K562 (cell line): ENCODE measurements at regions not wholly inside any gene's neighbourhood (a gene's known extent, or its start where the extent isn't known, plus 50 kb on each side); places are given as distances from the start of the nearest gene placed in this dataset.

Experiments
- ATAC-seq: fragments of 200-7000 bp; cut with Tn5 transposase; 3 replicates; pipeline ENCODE4 v1.9.1; 2020; ENCODE audit warnings: moderate library complexity
- BruUV-seq: library from RNA; stranded (reverse); fragments of 400-500 nt; replicated peaks from 2 replicates; lab custom pipeline; 2021; lab: Mats Ljungman, UMichigan
- CTCF ChIA-PET: fragments of 300-600 bp; formaldehyde crosslinking; extraction: SDS; loops from one replicate; lab custom pipeline; 2021; ENCODE audit warnings: low intra/inter-chr PET ratio; lab: Yijun Ruan, JAX
- POLR2A ChIA-PET: fragments of 300-600, 350-650 bp; sonication (Branson Sonifier 250); formaldehyde crosslinking; extraction: SDS; loops from one replicate; lab custom pipeline; 2021; ENCODE audit warnings: antibody characterized with exemption, inconsistent platforms; lab: Yijun Ruan, JAX
- DNase-seq, 4 experiments: peaks; one replicate each; pipeline versions ENCODE4 v3.0.0 to v3.0.0-alpha.2; 2011 to 2018; ENCODE audit warnings: low spot score in 3 of 4, mixed read lengths in 3 of 4; ENCODE audit errors: extremely low read depth in 1 of 4
- FAIRE-seq: peaks from 2 replicates; lab custom pipeline; 2011; peaks lifted over from hg19 to GRCh38; lab: Jason Lieb, UNC
- H2AFZ ChIP-seq: 2 replicates; pipeline ENCODE4 v1.6.0; 2011; ENCODE audit warnings: low read depth, low read length, control low read depth, inconsistent platforms
- H3K27ac ChIP-seq: fragments of 200-600 bp; 3 replicates; pipeline ENCODE4 v1.8.0; 2011; ENCODE audit warnings: low read depth, mild to moderate bottlenecking, control low read depth, inconsistent platforms, low read length, moderate library complexity, mixed read lengths; ENCODE audit errors: extremely low read depth
- H3K27me3 ChIP-seq, 2 experiments: fragments of 300-600 bp in 1 of 2; 2 replicates in 1 of 2; 3 replicates in 1 of 2; pipeline versions ENCODE4 v1.6.0 to v1.8.0; 2011; ENCODE audit warnings: inconsistent platforms in 2 of 2, low read length in 2 of 2, mild to moderate bottlenecking in 1 of 2, mixed read lengths in 1 of 2, moderate library complexity in 1 of 2; ENCODE audit not compliant: control insufficient read depth in 2 of 2, insufficient read depth in 2 of 2
- H3K36me3 ChIP-seq: fragments of 300-600 bp; 3 replicates; pipeline ENCODE4 v1.8.0; 2011; ENCODE audit warnings: mild to moderate bottlenecking, low read length, inconsistent platforms; ENCODE audit not compliant: control insufficient read depth, insufficient read depth
- H3K4me1 ChIP-seq, 2 experiments: fragments of 200-600 bp in 1 of 2; replicated peaks in 1 of 2; 2 replicates in 1 of 2; 3 replicates in 1 of 2; pipeline versions ENCODE4 v1.5.1 to v1.8.0; 2011; ENCODE audit warnings: inconsistent platforms in 2 of 2, low read length in 2 of 2, mild to moderate bottlenecking in 1 of 2, mixed read lengths in 1 of 2, moderate library complexity in 1 of 2; ENCODE audit not compliant: control insufficient read depth in 2 of 2, insufficient read depth in 2 of 2
- H3K4me2 ChIP-seq: 2 replicates; pipeline ENCODE4 v1.6.1; 2011; ENCODE audit warnings: low read length, control low read depth, inconsistent platforms, mixed read lengths; ENCODE audit not compliant: insufficient read depth
- H3K4me3 ChIP-seq: fragments of 200-600 bp; sonication (generic), shearing (Covaris generic); 2 replicates; pipeline ENCODE4 v1.5.1; 2016; ENCODE audit warnings: control low read depth, inconsistent platforms
- H3K79me2 ChIP-seq: fragments of 200-600 bp; 3 replicates; pipeline ENCODE4 v1.8.0; 2011; ENCODE audit warnings: low read length, inconsistent platforms; ENCODE audit not compliant: control insufficient read depth, insufficient read depth
- H3K9ac ChIP-seq, 2 experiments: 2 replicates each; pipeline versions ENCODE4 v1.6.0 to v1.6.1; 2011; ENCODE audit warnings: low read depth in 2 of 2, low read length in 2 of 2, control low read depth in 1 of 2, inconsistent platforms in 1 of 2, mild to moderate bottlenecking in 1 of 2, mixed read lengths in 1 of 2; ENCODE audit not compliant: insufficient read depth in 1 of 2
- H3K9me1 ChIP-seq: one replicate; pipeline ENCODE4 v1.6.0; 2011; ENCODE audit warnings: inconsistent platforms, mild to moderate bottlenecking, low read length, moderate library complexity; ENCODE audit not compliant: control insufficient read depth, insufficient read depth
- H3K9me3 ChIP-seq: replicated peaks from 2 replicates; pipeline ENCODE4 v1.5.1; 2011; ENCODE audit warnings: low read depth, low read length, inconsistent platforms; ENCODE audit not compliant: control insufficient read depth, insufficient read depth
- H4K20me1 ChIP-seq: replicated peaks from 2 replicates; pipeline ENCODE4 v1.6.1; 2011; ENCODE audit warnings: low read length, inconsistent platforms, mixed read lengths; ENCODE audit not compliant: control insufficient read depth, insufficient read depth
- NFYB ChIP-seq: IDR thresholded peaks from 2 replicates; pipeline ENCODE4 v1.6.1; 2011; ENCODE audit warnings: mild to moderate bottlenecking, moderate library complexity; ENCODE audit not compliant: insufficient read length; ENCODE audit errors: extremely low read depth
- PHF20 ChIP-seq: fragments of 450-650 bp; IDR thresholded peaks from 2 replicates; pipeline ENCODE4 v1.6.1; 2018; ENCODE audit not compliant: partially characterized antibody
- ZBTB1 ChIP-seq: sonication (generic); formaldehyde crosslinking; IDR thresholded peaks from 2 replicates; pipeline ENCODE4 v1.8.1; 2023; ENCODE audit warnings: missing genetic modification reagents, low read depth, mild to moderate bottlenecking, borderline replicate concordance
- WGBS: fragments of 100-300 bp; shearing (Covaris generic); methylation state at CpG from one replicate; pipeline ENCODE4 v1.1.6; 2016; ENCODE audit warnings: low coverage, mixed read lengths; ENCODE audit not compliant: insufficient coverage; ENCODE audit errors: missing lambda C conversion rate; 5-methylcytosine and 5-hydroxymethylcytosine counted together
- in situ Hi-C: fragments of 300-500 bp; cut with MboI; formaldehyde crosslinking; loops from 4 replicates; pipeline ENCODE4 v1.15.0; 2018; ENCODE audit warnings: inconsistent platforms, mixed read lengths
- intact Hi-C: fragments of 100-400 bp; cut with micrococcal nuclease; formaldehyde crosslinking; loops from 2 replicates; pipeline ENCODE4 v1.14.2; 2022
- TF ChIP-seq, protein P1 (sequence below): fragments of 250-450 bp; sonication (Bioruptor Pico); IDR thresholded peaks from 2 replicates; pipeline ENCODE4 v1.4.0; 2020

DNA sequence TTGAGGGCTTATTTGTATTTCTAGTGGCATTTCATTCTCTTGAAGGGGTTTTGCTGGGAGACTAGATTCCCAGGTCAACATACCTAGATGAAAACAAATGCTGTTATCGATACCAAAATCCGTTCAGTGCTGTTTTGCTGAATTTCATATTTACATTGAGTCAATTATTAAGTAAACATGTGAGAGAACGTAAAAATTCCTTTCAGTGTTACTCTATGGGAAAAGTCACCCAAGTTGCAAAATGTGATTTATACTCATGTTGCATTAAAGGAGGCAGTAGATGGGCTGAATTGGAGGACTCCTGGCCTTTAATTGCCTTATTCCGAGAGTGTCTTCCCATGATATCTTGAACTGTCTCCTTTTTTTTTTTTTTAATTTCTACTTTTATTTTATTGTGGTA, 1011.3 kb upstream of the NR2F2 start:
- Histone ChIP-seq H3K9ac (no peak overlapping the region), H3K27ac (no peak overlapping the region), H3K27me3 (peaks cover 3 to 7% of the 10 kb centered on the region in 2 experiments; a peak in 2 of 5 replicates), H3K9me3 (no peaks in the 10 kb centered on the region), H3K4me1 (no peaks in the 10 kb centered on the region), H2AFZ (no peak overlapping the region), H3K4me3 (no peak overlapping the region), H4K20me1 (no peaks in the 10 kb centered on the region), H3K79me2 (no peaks in the 10 kb centered on the region), H3K9me1 (no peaks in the 10 kb centered on the region), H3K4me2 (no peak overlapping the region), H3K36me3 (no peaks in the 10 kb centered on the region)
- TF ChIP-seq, protein P1, sequence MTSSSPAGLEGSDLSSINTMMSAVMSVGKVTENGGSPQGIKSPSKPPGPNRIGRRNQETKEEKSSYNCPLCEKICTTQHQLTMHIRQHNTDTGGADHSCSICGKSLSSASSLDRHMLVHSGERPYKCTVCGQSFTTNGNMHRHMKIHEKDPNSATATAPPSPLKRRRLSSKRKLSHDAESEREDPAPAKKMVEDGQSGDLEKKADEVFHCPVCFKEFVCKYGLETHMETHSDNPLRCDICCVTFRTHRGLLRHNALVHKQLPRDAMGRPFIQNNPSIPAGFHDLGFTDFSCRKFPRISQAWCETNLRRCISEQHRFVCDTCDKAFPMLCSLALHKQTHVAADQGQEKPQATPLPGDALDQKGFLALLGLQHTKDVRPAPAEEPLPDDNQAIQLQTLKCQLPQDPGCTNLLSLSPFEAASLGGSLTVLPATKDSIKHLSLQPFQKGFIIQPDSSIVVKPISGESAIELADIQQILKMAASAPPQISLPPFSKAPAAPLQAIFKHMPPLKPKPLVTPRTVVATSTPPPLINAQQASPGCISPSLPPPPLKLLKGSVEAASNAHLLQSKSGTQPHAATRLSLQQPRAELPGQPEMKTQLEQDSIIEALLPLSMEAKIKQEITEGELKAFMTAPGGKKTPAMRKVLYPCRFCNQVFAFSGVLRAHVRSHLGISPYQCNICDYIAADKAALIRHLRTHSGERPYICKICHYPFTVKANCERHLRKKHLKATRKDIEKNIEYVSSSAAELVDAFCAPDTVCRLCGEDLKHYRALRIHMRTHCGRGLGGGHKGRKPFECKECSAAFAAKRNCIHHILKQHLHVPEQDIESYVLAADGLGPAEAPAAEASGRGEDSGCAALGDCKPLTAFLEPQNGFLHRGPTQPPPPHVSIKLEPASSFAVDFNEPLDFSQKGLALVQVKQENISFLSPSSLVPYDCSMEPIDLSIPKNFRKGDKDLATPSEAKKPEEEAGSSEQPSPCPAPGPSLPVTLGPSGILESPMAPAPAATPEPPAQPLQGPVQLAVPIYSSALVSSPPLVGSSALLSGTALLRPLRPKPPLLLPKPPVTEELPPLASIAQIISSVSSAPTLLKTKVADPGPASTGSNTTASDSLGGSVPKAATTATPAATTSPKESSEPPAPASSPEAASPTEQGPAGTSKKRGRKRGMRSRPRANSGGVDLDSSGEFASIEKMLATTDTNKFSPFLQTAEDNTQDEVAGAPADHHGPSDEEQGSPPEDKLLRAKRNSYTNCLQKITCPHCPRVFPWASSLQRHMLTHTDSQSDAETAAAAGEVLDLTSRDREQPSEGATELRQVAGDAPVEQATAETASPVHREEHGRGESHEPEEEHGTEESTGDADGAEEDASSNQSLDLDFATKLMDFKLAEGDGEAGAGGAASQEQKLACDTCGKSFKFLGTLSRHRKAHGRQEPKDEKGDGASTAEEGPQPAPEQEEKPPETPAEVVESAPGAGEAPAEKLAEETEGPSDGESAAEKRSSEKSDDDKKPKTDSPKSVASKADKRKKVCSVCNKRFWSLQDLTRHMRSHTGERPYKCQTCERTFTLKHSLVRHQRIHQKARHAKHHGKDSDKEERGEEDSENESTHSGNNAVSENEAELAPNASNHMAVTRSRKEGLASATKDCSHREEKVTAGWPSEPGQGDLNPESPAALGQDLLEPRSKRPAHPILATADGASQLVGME (CRISPR knock-in tag): no peak
- TF ChIP-seq ZBTB1 (no peak), NFYB (no peak), PHF20 (no peak)
- no peak for FAIRE-seq
- intact Hi-C loops (no loop called here), in situ Hi-C loops (no loop called here)
- ChIA-PET CTCF (no interaction called here), POLR2A (interaction anchor here (0.6 to 1.2 kb wide), 2 partner anchors 25 to 34 kb away, joined by 3 read pairs; no protein-coding TSS in a partner anchor)
- 1% methylated on average over 4 of the region's 4 CpGs for WGBS
- DNase-seq: no peak
- no peak for ATAC-seq
- BruUV-seq: no TSS peak
